ENCODE measurements at regions not wholly inside any gene's neighbourhood (a gene's known extent, or its start where the extent isn't known, plus 50 kb on each side); places are given as distances from the start of the nearest gene placed in this dataset.

GRCh38 chrX:43530837-43531236 lies 125.3 kb upstream of the MAOA start:
- no peak for TF ChIP-seq CREB1 (IDR thresholded peaks at IDR 0.05)
- no peak for TF ChIP-seq TAF7 (optimal IDR thresholded peaks at IDR 0.05; ENCODE audit: borderline replicate concordance, low read depth, low read length)
- TF ChIP-seq POU5F1 (IDR thresholded peaks at IDR 0.05; ENCODE audit: low read depth, low read length), result no peak
- no peak for TF ChIP-seq EP300 (IDR thresholded peaks at IDR 0.05; ENCODE audit: borderline replicate concordance in 1 of 2, low read depth in 2 of 2, low read length in 2 of 2)
- TF ChIP-seq KDM1A (IDR thresholded peaks at IDR 0.05; ENCODE audit: borderline replicate concordance, low read length), result no peak
- TF ChIP-seq KDM5A (IDR thresholded peaks at IDR 0.05; ENCODE audit: low read length), result no peak
- no peak for TF ChIP-seq JUN (IDR thresholded peaks at IDR 0.05; ENCODE audit: low read depth, low read length)
- TF ChIP-seq CBX5 (IDR thresholded peaks at IDR 0.05; ENCODE audit: low read depth, low read length), result no peak
- TF ChIP-seq EZH2 (IDR thresholded peaks at IDR 0.05; ENCODE audit: low read depth, low read length, severe bottlenecking), result no peak
- no peak for TF ChIP-seq USF2 (IDR thresholded peaks at IDR 0.05; ENCODE audit: low read length)
- TF ChIP-seq SIN3A (conservative IDR thresholded peaks at IDR 0.05 in 1 of 2, IDR thresholded peaks at IDR 0.05 in 1 of 2; ENCODE audit: low read depth in 1 of 2, low read length in 2 of 2), result no peak
- FAIRE-seq (no peak), DNase-seq (ENCODE audit: low read depth in 1 of 2, low spot score in 2 of 2) (no peak)
- Histone ChIP-seq H2BK15ac (ENCODE audit: low read length) (no peak overlapping the region), H4K20me1 (replicated peaks in 1 of 2; ENCODE audit: control insufficient read depth in 1 of 2, insufficient read depth in 2 of 2, low read length in 2 of 2) (no peaks in the 10 kb centered on the region), H2AFZ (ENCODE audit: low read length) (no peak overlapping the region), H3K56ac (replicated peaks; ENCODE audit: insufficient read length, low read depth, low read length) (no peak overlapping the region), H3K4me2 (ENCODE audit: insufficient read depth in 1 of 2, low read depth in 2 of 2, low read length in 2 of 2) (no peak overlapping the region), H3K36me3 (ENCODE audit: control insufficient read depth in 2 of 4, insufficient read depth in 4 of 4, low read length in 3 of 4) (no peaks in the 10 kb centered on the region), H2BK5ac (ENCODE audit: low read depth, low read length) (no peak overlapping the region), H2BK12ac (ENCODE audit: low read depth, low read length) (no peak overlapping the region), H3K27ac (ENCODE audit: low read depth, low read length) (no peak overlapping the region), H3K79me1 (ENCODE audit: low read depth, low read length) (no peaks in the 10 kb centered on the region), H2AK5ac (ENCODE audit: low read depth, low read length) (no peak overlapping the region), H2BK20ac (ENCODE audit: low read length) (no peak overlapping the region), H3K14ac (ENCODE audit: insufficient read length) (no peak overlapping the region), H3K9ac (replicated peaks in 1 of 4; ENCODE audit: extremely low read depth in 1 of 4, low read depth in 3 of 4, low read length in 3 of 4) (no peak overlapping the region), H3K23ac (ENCODE audit: insufficient read length) (no peak overlapping the region), H3K4ac (replicated peaks; ENCODE audit: insufficient read length, low read depth, low read length) (no peak overlapping the region), H3K79me2 (ENCODE audit: control insufficient read depth in 1 of 2, insufficient read depth in 2 of 2, low read length in 2 of 2) (no peaks in the 10 kb centered on the region), H4K8ac (ENCODE audit: extremely low read depth, insufficient read depth, low read length) (no peak overlapping the region), H3K27me3 (replicated peaks in 1 of 4; ENCODE audit: control insufficient read depth in 3 of 4, extremely low read depth in 1 of 4, insufficient read depth in 3 of 4, low read length in 3 of 4) (no peaks in the 10 kb centered on the region), H3K23me2 (ENCODE audit: low read depth, low read length) (no peaks in the 10 kb centered on the region), H2BK120ac (replicated peaks; ENCODE audit: low read depth, low read length) (no peak overlapping the region), H3K4me1 (replicated peaks in 1 of 4; ENCODE audit: control insufficient read depth in 3 of 4, insufficient read depth in 4 of 4, low read length in 3 of 4) (no peaks in the 10 kb centered on the region), H3K9me3 (ENCODE audit: insufficient read depth in 2 of 2, low read depth in 1 of 2, low read length in 1 of 2) (no peaks in the 10 kb centered on the region; a peak in 1 of 4 replicates), H4K91ac (replicated peaks; ENCODE audit: insufficient read length, low read length) (no peak overlapping the region), H3K18ac (ENCODE audit: extremely low read depth, low read length) (no peak overlapping the region), H3K4me3 (ENCODE audit: extremely low read depth in 1 of 4, insufficient read depth in 2 of 4, low read depth in 3 of 4, low read length in 4 of 4) (no peak overlapping the region), H4K5ac (ENCODE audit: insufficient read length, low read depth, low read length) (no peak overlapping the region)
- ChIA-PET CTCF (ENCODE audit: partially characterized antibody) (no interaction called here), POLR2A (ENCODE audit: partially characterized antibody) (no interaction called here)
- 86% methylated on average over 2 of the region's 2 CpGs; no CpG with 5 or more reads in 1 of the 2 experiments for WGBS, 2 experiments (ENCODE audit: extremely low coverage in 1 of 2, insufficient coverage in 1 of 2, insufficient read length in 1 of 2, insufficient replicate concordance in 2 of 2, low coverage in 1 of 2, low lambda C conversion rate in 2 of 2, missing lambda C conversion rate in 1 of 2)
